Panc1 (cell line): ENCODE measurements at regions not wholly inside any gene's neighbourhood (a gene's known extent, or its start where the extent isn't known, plus 50 kb on each side); places are given as distances from the start of the nearest gene placed in this dataset.

Source experiments
- ATAC-seq: fragments of 200-7000 bp; cut with Tn5 transposase; 2 replicates; pipeline ENCODE4 v1.9.1; 2020; ENCODE audit warnings: mild to moderate bottlenecking, moderate library complexity
- BruUV-seq: library from RNA; stranded (reverse); fragments of 400-500 nt; replicated peaks from 2 replicates; lab custom pipeline; 2021; lab: Mats Ljungman, UMichigan
- CTCF ChIA-PET: fragments of 300-600 bp; sonication (Branson Sonifier 250); formaldehyde crosslinking; loops from one replicate; lab custom pipeline; 2022; ENCODE audit warnings: antibody characterized with exemption; lab: Charles Lee
- POLR2A ChIA-PET: fragments of 300-600 bp; sonication (Branson Sonifier 250); formaldehyde crosslinking; loops from one replicate; lab custom pipeline; 2022; ENCODE audit warnings: antibody characterized with exemption; lab: Charles Lee
- DNase-seq: peaks from one replicate; pipeline ENCODE4 v3.0.0-alpha.2; 2010; ENCODE audit warnings: low read depth, low spot score
- H3K27ac ChIP-seq: 2 replicates; pipeline ENCODE4 v1.5.1; 2011; ENCODE audit warnings: mild to moderate bottlenecking, low read length, inconsistent platforms
- H3K27me3 ChIP-seq: fragments of 200-500 bp; sonication (Bioruptor generic); 2 replicates; pipeline ENCODE4 v1.6.0; 2014; ENCODE audit warnings: low read length, inconsistent platforms; ENCODE audit not compliant: control insufficient read depth, insufficient read depth
- H3K36me3 ChIP-seq: fragments of 200-500 bp; sonication (Bioruptor generic); 2 replicates; pipeline ENCODE4 v1.5.1; 2014; ENCODE audit warnings: inconsistent platforms, mild to moderate bottlenecking, low read length, moderate library complexity; ENCODE audit not compliant: control insufficient read depth, insufficient read depth
- H3K4me1 ChIP-seq: 2 replicates; pipeline ENCODE4 v1.5.1; 2011; ENCODE audit warnings: inconsistent platforms, mild to moderate bottlenecking, low read length, moderate library complexity; ENCODE audit not compliant: control insufficient read depth, insufficient read depth
- H3K4me3 ChIP-seq, 2 experiments: 2 replicates each; pipeline ENCODE4 v1.5.1; 2011 to 2012; ENCODE audit warnings: low read depth in 2 of 2, low read length in 2 of 2, mild to moderate bottlenecking in 2 of 2, inconsistent platforms in 1 of 2, moderate library complexity in 1 of 2
- H3K9me3 ChIP-seq: fragments of 200-500 bp; sonication (Bioruptor generic); 2 replicates; pipeline ENCODE4 v1.5.1; 2014; ENCODE audit warnings: low read depth, mild to moderate bottlenecking, inconsistent platforms, low read length, moderate library complexity; ENCODE audit not compliant: control insufficient read depth, insufficient read depth
- CTCF ChIP-seq: fragments of 450-650 bp; IDR thresholded peaks from 2 replicates; pipeline ENCODE4 v1.5.1; 2017; ENCODE audit warnings: mild to moderate bottlenecking
- POLR2AphosphoS5 ChIP-seq: IDR thresholded peaks from 2 replicates; pipeline ENCODE4 v1.6.1; 2012; ENCODE audit warnings: mild to moderate bottlenecking, low read depth, low read length, moderate library complexity
- REST ChIP-seq, 2 experiments: IDR thresholded peaks; 2 replicates each; pipeline ENCODE4 v1.6.1; 2011 to 2012; ENCODE audit warnings: low read depth in 2 of 2, control low read depth in 1 of 2, low read length in 1 of 2, mild to moderate bottlenecking in 1 of 2, moderate library complexity in 1 of 2; ENCODE audit not compliant: insufficient read depth in 1 of 2
- SIN3A ChIP-seq: IDR thresholded peaks from 2 replicates; pipeline ENCODE4 v1.6.1; 2012; ENCODE audit warnings: low read depth, mild to moderate bottlenecking, low read length, moderate library complexity, borderline replicate concordance; ENCODE audit not compliant: insufficient read depth
- TCF7L2 ChIP-seq: IDR thresholded peaks from 2 replicates; pipeline ENCODE4 v1.6.1; 2011; ENCODE audit warnings: mild to moderate bottlenecking, low read depth, low read length, inconsistent platforms
- in situ Hi-C: cut with HindIII; loops from 2 replicates; pipeline ENCODE4 v1.10.0; 2016; ENCODE audit warnings: low sequenced_read_pairs, low pct_unique_long_range_greater_than_20kb
- intact Hi-C: fragments of 100-400 bp; cut with micrococcal nuclease; formaldehyde crosslinking; loops from one replicate; pipeline ENCODE4 v1.10.0; 2022; ENCODE audit not compliant: unreplicated experiment

GRCh38 chr3:154900816-154901215, 179.3 kb upstream of the MME start:
- H3K4me1 ChIP-seq, result no peaks in the 10 kb centered on the region
- H3K27me3 ChIP-seq, result no peaks in the 10 kb centered on the region
- ChIA-PET CTCF (no interaction called here), POLR2A (no interaction called here)
- H3K9me3 ChIP-seq, result no peaks in the 10 kb centered on the region
- DNase-seq (no peak), ATAC-seq (no peak)
- H3K4me3 ChIP-seq, result no peak overlapping the region
- no TSS peak for BruUV-seq
- in situ Hi-C loops (no loop called here), intact Hi-C loops (no loop called here)
- no peaks in the 10 kb centered on the region for H3K36me3 ChIP-seq
- TF ChIP-seq CTCF (no peak), POLR2AphosphoS5 (no peak), SIN3A (no peak), TCF7L2 (no peak), REST (IDR thresholded peaks at IDR 0.05; ENCODE audit: insufficient read depth in 1 of 2, low read depth in 2 of 2, low read length in 1 of 2) (no peak)
- no peak overlapping the region for H3K27ac ChIP-seq

GRCh38 chr3:154898916-154899315, 181.2 kb upstream of the MME start:
- CTCF ChIA-PET, result no interaction called here
- POLR2A ChIA-PET, result no interaction called here
- Histone ChIP-seq H3K36me3 (no peaks in the 10 kb centered on the region), H3K9me3 (no peaks in the 10 kb centered on the region), H3K4me1 (no peaks in the 10 kb centered on the region), H3K27me3 (no peaks in the 10 kb centered on the region), H3K4me3 (no peak overlapping the region), H3K27ac (no peak overlapping the region)
- TF ChIP-seq SIN3A (no peak), POLR2AphosphoS5 (no peak), CTCF (no peak), REST (IDR thresholded peaks at IDR 0.05; ENCODE audit: insufficient read depth in 1 of 2, low read depth in 2 of 2, low read length in 1 of 2) (no peak), TCF7L2 (no peak)
- no TSS peak for BruUV-seq
- DNase-seq (no peak), ATAC-seq (no peak)
- in situ Hi-C loops (no loop called here), intact Hi-C loops (no loop called here)
